CMK (cell line): ENCODE measurements at regions not wholly inside any gene's neighbourhood (a gene's known extent, or its start where the extent isn't known, plus 50 kb on each side); places are given as distances from the start of the nearest gene placed in this dataset.

Source experiments
- DNase-seq: peaks from one replicate; pipeline ENCODE4 v3.0.0-alpha.2; 2010; ENCODE audit warnings: low read depth

DNA sequence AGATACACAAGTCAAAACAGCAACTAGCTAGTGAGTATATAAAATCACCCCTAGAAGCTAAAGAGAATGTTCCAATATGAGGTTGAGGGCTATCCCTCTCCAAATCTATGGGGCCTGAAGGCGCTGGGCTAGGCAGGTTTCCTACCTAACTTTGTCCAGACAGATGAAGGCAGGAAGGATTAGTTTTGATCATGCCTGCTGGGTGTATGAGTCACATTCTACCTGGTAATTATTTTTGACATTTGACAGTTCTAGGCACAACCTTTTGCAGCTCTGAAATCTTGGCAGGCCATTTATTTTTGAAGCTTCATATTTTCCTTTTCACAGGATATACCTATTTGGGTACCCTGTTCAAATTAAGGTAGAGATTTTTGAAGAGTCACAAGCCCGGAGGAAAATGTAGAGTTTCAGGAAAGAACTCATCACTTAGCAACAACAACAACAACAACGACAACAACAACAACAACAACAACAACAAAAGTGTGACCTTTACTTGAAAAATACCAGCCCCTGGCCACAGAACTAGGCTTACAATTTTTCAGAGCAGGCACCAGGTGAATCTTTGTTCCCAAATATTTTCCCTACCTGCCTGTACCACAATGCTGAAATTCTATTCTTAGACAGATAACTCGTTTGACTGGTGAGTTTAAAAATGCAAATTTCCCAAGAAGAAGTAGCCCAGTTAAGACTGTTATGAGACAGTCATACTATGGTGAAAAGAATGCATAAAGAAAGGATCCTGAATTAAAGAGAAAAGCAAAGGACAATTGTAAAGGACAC is 175.5 kb upstream of the TUT7 start:
- DNase-seq = no peak

GRCh38 chr9:86526021-86526420 is 171.8 kb upstream of the TUT7 start:
- DNase-seq = no peak

DNA sequence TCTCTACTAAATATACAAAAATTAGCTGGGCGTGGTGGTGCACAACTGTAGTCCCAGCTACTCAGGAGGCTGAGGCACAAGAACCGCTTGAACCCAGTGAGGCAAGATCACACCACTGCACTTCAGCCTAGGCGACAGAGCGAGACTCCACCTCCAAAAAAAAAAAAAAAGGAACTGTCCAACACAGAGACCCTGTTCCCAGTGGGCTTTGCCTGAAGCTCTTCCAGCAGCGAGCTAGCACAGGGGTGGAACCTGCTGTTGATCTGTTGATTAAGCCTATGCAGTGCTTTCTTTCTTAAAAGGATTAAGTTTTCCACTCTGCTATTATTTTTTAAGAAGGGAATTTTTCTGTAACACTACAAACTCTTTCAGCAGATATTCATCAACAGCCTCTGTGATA is 171.0 kb upstream of the TUT7 start:
- no peak for DNase-seq

DNA sequence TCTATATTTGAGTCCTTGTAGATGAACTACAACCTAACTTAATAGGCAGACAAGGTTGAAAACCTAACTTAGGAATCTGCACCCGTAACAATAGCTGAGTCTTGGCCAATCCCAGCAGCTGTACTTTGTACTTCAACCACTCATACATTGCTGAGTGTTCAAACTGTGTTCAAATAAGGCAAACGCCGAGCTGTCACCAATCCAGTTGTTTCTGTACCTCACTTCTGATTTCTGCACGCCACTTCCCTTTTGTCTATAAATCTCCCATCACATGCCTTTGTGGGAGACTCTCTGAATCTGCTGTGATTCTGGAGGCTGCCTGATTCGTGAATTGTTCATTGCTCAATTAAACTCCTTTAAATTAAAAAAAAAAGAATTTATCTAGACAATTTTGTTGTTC is 167.8 kb upstream of the TUT7 start:
- no peak for DNase-seq

DNA sequence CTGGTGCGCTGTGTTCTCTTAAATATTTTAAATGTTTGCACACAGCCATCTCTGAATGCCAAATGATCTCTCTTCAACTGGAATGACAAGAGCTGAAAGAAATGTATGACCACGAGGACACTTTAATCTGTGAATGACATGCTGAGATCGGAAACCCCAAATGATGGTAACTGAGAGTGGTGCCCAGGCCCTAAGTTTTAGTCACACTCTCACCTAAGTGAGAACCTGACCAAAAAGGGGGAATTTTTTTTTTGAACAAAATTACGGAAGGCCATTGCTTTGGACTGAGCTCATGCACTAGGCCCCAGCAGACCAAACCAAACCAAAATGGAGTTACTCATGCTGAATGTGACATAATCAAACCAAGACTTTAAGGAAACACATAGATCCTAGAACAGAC is 167.1 kb upstream of the TUT7 start:
- no peak for DNase-seq

- no peak for DNase-seq
Observed at GRCh38 chr9:86519066-86519615, 164.9 kb upstream of the TUT7 start.

GRCh38 chr9:86517475-86517874 is 163.3 kb upstream of the TUT7 start:
- DNase-seq = no peak

DNA sequence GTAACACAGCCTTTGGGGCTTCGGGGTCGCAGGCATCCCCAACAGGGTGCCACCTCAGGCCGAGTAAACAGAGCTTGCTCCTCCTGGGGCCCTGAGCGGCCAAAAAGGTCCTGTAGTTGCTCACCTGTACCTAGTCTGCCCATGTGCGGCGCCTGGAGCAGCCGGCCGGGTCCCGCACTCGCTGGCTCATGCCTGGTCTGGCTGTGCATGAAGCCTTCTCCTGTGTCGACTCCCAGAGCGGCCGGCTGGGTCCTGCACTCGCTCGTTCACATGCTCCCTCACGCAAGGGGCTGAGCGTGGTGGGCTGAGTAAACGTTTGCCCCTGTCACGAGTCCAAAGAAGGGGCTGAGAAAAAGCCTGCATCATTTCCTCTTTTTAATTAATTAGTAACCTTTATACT is 162.4 kb upstream of the TUT7 start:
- DNase-seq = no peak

DNA sequence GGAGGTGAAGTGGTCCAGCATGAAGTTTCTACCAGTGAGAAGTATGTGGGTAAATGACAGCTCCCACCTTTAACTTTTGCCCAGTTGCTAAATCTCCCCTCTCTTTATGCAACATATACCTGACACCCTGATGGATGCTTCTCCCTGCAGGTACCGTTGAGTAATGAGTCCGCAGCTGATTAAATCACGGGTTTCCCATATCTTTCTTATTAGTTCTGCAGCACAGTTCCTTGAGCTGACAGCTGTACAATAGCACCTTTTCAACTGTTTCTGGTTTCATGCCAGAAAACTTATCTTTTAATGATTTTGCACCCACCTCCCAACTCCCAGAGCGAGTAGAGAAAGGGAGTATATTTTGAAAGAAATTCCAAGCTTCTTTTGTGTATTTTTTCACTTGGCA is 161.0 kb upstream of the TUT7 start:
- DNase-seq = no peak

- DNase-seq = no peak
Observed at GRCh38 chr9:86513429-86513828, 159.2 kb upstream of the TUT7 start.

- no peak for DNase-seq
Observed at GRCh38 chr9:86512929-86513328, 158.7 kb upstream of the TUT7 start.

GRCh38 chr9:86511614-86512360 is 157.6 kb upstream of the TUT7 start:
- DNase-seq = no peak

GRCh38 chr9:86508208-86508903 is 154.1 kb upstream of the TUT7 start:
- DNase-seq = no peak

DNA sequence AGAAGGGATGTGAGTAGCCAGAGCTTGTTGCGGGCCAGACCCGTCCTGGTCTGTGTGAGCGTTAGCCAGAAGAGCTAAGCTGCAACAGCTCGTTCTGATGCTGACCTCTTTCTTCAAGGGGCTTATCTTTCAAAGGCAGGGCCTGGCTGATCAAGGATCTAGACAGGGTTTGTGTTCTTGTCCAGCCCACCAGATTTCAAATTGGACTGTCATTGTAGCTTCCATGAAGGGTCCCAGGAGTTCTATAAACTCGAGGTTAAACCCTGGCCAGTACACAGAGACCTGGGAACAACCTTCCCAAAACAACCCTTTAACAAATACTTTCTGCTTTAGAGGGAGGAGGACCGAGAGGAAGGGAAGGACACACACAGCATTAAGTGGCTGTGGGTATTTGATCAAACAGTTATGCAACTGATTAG is 153.0 kb upstream of the TUT7 start:
- no peak for DNase-seq

GRCh38 chr9:86503942-86504341 is 149.7 kb upstream of the TUT7 start:
- DNase-seq = no peak

- no peak for DNase-seq
Observed at GRCh38 chr9:86503314-86503713, 149.1 kb upstream of the TUT7 start.

DNA sequence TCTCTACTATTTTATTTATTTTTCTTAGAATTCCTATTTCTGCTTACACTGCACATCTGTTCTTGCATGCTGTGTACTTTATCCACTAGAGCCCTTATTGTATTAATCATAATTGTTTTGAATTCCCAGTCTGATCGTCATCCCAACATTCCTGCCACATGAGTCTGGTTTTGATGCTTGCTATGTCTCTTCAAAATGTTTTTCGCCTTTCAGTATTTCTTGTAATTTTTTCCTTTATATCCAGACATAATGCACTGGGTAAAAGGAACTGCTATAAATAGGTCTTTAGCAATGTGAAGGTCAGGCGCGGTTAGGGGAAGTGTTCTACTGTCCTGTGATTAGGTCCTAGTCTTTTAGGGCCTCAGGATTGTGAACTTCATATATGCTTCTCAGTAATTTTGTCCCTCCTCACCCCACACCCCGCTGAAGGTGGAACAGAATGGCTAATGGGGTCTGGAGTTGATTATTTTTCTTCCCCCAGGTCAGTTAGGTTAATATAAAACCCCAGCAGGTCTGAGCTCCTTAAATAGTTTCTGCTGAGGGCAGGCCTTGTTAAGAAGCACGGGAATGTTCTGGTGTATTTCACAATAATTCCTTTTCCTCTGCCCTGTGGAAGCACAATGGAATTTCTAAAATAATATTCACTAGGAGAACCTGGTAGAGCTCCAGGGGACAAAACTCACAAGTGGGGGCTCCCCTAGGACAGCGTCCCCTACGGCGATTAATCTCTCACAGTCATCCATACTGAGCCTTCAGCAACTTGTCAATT is 146.6 kb upstream of the TUT7 start:
- DNase-seq = no peak

DNA sequence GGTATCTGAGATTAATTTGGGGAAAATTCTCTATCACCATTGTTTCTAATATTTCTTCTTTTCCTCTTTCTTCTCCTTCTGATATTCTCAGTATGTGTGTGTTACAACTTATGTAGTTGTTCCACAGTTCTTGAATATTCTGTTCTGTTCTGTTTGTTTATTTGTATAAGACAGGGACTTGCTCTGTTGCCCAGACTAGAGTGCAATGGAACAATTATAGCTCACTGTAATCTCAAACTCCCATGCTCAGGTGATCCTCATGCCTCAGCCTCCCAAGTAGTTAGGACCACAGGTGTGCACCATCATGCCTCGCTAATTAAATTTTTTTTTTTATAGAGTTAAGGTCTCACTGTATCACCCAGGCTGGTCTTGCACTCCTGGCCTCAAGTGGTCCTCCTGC is 145.8 kb upstream of the TUT7 start:
- DNase-seq = no peak

- DNase-seq = no peak
Observed at GRCh38 chr9:86494644-86495111, 140.5 kb upstream of the TUT7 start.

DNA sequence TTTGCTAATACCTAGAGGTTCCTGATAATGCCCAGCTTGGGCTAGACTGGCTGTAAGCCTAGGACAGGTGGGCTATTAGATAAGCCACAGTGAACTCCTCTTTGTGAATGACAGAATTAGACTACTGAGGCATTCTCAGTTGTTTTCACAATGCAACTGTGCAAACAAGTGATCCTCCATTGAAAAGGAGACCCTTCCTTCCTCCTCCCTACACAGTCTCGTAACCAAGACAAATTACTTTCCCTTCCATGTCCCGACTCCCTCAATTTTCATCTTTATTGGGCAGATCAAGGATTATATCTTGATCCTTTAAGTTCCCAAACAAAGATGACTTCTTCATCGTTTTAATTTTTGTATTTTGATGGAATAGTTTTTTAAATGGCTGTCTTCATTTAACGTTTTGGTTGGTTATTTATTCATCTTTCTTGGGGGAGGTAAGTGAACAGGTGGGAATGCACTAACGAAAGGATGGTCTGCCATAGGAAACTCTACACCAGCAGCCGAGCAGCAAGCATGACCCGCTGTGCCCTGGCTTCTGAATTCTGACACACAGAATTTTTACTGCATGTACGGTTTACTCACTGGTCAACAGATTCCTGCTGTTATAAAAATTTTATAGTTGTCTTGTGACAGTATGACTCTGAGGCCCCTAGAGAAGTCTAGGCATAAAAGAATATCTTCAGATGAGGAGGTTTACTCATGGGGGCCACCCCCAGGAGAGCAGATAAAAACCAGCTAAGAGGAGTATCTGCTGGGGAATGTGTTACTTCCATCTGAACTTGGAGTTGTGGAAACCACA is 137.5 kb upstream of the TUT7 start:
- no peak for DNase-seq

DNA sequence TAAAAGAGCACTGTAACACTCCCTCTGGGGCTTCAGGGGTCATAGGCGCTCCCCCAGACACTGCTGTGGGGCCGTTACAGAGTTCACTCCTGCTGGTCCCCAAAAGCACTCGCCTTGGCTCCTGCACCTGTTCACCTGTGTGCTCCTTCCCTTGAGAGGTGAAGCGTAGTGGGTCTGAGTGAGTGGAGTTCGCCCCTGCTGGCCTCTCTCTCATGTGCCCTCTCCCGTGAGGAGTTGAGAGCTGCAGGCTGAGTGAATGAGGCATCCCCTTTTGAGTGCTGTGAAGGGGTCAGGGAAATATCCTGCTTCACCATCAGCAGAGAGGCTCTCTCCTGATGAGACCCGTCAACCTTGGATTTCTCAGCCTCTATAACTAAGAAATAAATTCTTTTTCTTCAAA is 134.6 kb upstream of the TUT7 start:
- DNase-seq = no peak
